ENCODE measurements at regions not wholly inside any gene's neighbourhood (a gene's known extent, or its start where the extent isn't known, plus 50 kb on each side); places are given as distances from the start of the nearest gene placed in this dataset.

GRCh38 chr3:177976241-177976640 lies 560.0 kb upstream of the KCNMB2 start (continued):
- TF ChIP-seq PATZ1 (CRISPR knock-in tag; IDR thresholded peaks at IDR 0.05; ENCODE audit: borderline replicate concordance), result no peak

- no peak for ATAC-seq
These were observed 559.4 kb upstream of the KCNMB2 start for GRCh38 chr3:177976866-177977265.

GRCh38 chr3:177977381-177978158 lies 558.7 kb upstream of the KCNMB2 start:
- TF ChIP-seq ISL1 (CRISPR knock-in tag; IDR thresholded peaks at IDR 0.05) (peak; percentile 64; the same call in 1 of the 2 replicates), CREB5 (CRISPR knock-in tag; IDR thresholded peaks at IDR 0.05; ENCODE audit: low read depth) (no peak)
- ATAC-seq, result peak; percentile 43; the same call in 2 of the 3 replicates

More at GRCh38 chr3:177976866-177977265, 559.4 kb upstream of the KCNMB2 start:
- TF ChIP-seq CSDC2 (CRISPR knock-in tag; IDR thresholded peaks at IDR 0.05) (no peak), ZNF8 (CRISPR knock-in tag; IDR thresholded peaks at IDR 0.05) (no peak), ESRRG (CRISPR knock-in tag; IDR thresholded peaks at IDR 0.05) (no peak), ZNF70 (CRISPR knock-in tag; IDR thresholded peaks at IDR 0.05) (no peak), ZNF565 (CRISPR knock-in tag; conservative IDR thresholded peaks at IDR 0.05; ENCODE audit: low read depth) (no peak), RARB (CRISPR knock-in tag; IDR thresholded peaks at IDR 0.05) (no peak), ARNTL (CRISPR knock-in tag; IDR thresholded peaks at IDR 0.05; ENCODE audit: borderline replicate concordance, low read depth) (no peak), TSHZ2 (CRISPR knock-in tag; IDR thresholded peaks at IDR 0.05) (no peak), OSR1 (CRISPR knock-in tag; IDR thresholded peaks at IDR 0.05) (no peak)

- TF ChIP-seq CSDC2 (CRISPR knock-in tag; IDR thresholded peaks at IDR 0.05) (no peak), ESRRG (CRISPR knock-in tag; IDR thresholded peaks at IDR 0.05) (no peak), ZC3H10 (CRISPR knock-in tag; IDR thresholded peaks at IDR 0.05) (no peak), PATZ1 (CRISPR knock-in tag; IDR thresholded peaks at IDR 0.05; ENCODE audit: borderline replicate concordance) (no peak), POU6F1 (CRISPR knock-in tag; IDR thresholded peaks at IDR 0.05; ENCODE audit: borderline replicate concordance, low read depth) (no peak), ZNF70 (CRISPR knock-in tag; IDR thresholded peaks at IDR 0.05) (no peak), BACH2 (CRISPR knock-in tag; IDR thresholded peaks at IDR 0.05; ENCODE audit: borderline replicate concordance) (no peak), TOX (CRISPR knock-in tag; IDR thresholded peaks at IDR 0.05; ENCODE audit: borderline replicate concordance) (no peak), RARB (CRISPR knock-in tag; IDR thresholded peaks at IDR 0.05) (no peak), CREB5 (CRISPR knock-in tag; IDR thresholded peaks at IDR 0.05; ENCODE audit: low read depth) (no peak)
- ATAC-seq, result no peak
These were observed 557.3 kb upstream of the KCNMB2 start for GRCh38 chr3:177978946-177979345.

All from SK-N-SH treated with all-trans-retinoic acid at 6 μM for 48 hours (cell line).